ENCODE measurements at regions not wholly inside any gene's neighbourhood (a gene's known extent, or its start where the extent isn't known, plus 50 kb on each side); places are given as distances from the start of the nearest gene placed in this dataset.

DNA sequence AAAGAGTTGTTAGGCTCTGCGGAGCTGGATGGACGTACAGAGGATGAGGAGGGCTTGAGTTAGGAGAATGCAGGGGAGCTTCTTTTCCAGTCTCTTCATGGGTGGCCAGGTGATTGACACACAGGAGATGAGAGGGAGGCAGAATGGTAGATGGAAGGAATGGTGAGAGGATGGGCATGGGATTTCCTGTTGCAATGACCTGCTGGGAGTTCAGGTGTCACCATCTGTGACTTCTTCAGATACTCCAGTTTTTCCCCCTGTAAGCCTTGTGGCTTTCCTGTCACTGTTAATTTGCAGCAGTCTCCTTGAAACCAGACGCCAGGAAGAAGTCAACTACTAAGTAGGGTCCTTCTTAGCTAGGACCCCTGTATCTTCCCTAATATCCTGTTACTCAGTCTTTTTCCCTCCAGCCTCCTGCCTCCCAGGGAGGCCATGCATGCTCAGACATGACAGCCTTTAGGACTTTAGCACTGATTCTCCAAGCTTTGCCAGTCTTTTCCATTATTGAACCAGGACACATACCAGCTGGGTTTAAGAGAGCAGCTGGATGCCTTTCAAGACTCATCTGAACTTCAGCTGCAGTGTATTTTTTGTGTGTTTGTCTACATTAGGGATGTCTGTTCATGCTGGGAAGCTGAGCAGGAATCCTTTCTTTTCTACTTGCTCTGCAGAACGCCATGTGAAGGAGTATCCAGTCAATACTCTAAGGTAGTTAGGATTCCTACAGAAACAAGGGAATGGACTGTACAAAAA is 67.2 kb upstream of the CD180 start:
- no peaks in the 10 kb centered on the region; the same call in 1 of the 2 replicates for H3K4me1 ChIP-seq
- H3K36me3 ChIP-seq, result no peaks in the 10 kb centered on the region
- no peaks in the 10 kb centered on the region for H4K20me1 ChIP-seq
- no peak overlapping the region for H3K4me3 ChIP-seq
- H3K9me3 ChIP-seq, result no peaks in the 10 kb centered on the region
- H3K27ac ChIP-seq, result no peak overlapping the region
- TF ChIP-seq Cebpa-rat (IDR thresholded peaks at IDR 0.05), result no peak
- H3K4me2 ChIP-seq, result no peak overlapping the region
- no peak overlapping the region for H3K9ac ChIP-seq
- H3K27me3 ChIP-seq, result no peaks in the 10 kb centered on the region

DNA sequence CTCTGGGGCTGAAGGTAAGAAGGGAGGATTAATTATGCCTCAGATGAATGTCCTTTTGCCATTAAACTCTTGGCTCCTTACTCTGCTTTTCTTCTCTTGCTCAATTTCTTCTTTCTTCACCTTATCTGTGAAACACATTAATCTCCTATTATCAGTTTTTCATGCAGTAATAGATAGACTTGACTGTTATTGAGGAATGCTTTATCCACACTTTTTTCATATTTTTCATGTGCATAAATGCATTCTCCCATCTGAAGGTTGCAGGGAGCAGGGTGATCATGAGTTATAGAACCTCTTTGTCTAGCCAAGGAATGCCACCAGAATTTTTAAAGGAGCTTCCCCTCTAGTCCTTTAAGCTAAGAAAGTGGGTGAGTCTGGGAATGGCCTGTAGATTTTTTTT is 66.4 kb upstream of the CD180 start:
- H3K4me2 ChIP-seq, result no peak overlapping the region
- H3K27me3 ChIP-seq, result no peaks in the 10 kb centered on the region
- no peak overlapping the region for H3K9ac ChIP-seq
- no peak for TF ChIP-seq Cebpa-rat (IDR thresholded peaks at IDR 0.05)
- no peaks in the 10 kb centered on the region for H3K36me3 ChIP-seq
- H4K20me1 ChIP-seq, result no peaks in the 10 kb centered on the region
- no peaks in the 10 kb centered on the region; the same call in 1 of the 2 replicates for H3K4me1 ChIP-seq
- H3K4me3 ChIP-seq, result no peak overlapping the region
- no peaks in the 10 kb centered on the region for H3K9me3 ChIP-seq
- H3K27ac ChIP-seq, result no peak overlapping the region

DNA sequence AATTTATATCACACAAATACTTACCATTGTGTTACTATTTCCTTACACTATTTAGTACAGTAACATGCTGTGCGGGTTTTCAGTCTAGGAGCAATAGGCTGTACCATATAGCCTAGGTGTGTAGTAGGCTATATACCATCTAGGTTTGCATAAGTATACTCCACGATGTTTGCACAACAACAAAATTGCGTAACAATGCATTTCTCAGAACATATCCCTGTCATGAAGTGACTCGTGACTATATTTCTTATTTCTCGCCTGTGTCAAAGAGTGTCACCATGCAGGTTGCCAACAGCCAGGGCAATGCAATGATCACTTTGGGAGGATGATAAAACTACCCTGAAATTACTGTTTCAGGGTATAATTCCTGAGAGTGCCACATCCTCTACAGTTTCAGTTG is 65.6 kb upstream of the CD180 start:
- no peak overlapping the region for H3K27ac ChIP-seq
- no peak for TF ChIP-seq Cebpa-rat (IDR thresholded peaks at IDR 0.05)
- no peaks in the 10 kb centered on the region for H4K20me1 ChIP-seq
- no peaks in the 10 kb centered on the region for H3K27me3 ChIP-seq
- no peak overlapping the region for H3K4me2 ChIP-seq
- no peak overlapping the region for H3K9ac ChIP-seq
- no peaks in the 10 kb centered on the region for H3K36me3 ChIP-seq
- no peaks in the 10 kb centered on the region; the same call in 1 of the 2 replicates for H3K4me1 ChIP-seq
- H3K4me3 ChIP-seq, result no peak overlapping the region
- no peaks in the 10 kb centered on the region for H3K9me3 ChIP-seq

DNA sequence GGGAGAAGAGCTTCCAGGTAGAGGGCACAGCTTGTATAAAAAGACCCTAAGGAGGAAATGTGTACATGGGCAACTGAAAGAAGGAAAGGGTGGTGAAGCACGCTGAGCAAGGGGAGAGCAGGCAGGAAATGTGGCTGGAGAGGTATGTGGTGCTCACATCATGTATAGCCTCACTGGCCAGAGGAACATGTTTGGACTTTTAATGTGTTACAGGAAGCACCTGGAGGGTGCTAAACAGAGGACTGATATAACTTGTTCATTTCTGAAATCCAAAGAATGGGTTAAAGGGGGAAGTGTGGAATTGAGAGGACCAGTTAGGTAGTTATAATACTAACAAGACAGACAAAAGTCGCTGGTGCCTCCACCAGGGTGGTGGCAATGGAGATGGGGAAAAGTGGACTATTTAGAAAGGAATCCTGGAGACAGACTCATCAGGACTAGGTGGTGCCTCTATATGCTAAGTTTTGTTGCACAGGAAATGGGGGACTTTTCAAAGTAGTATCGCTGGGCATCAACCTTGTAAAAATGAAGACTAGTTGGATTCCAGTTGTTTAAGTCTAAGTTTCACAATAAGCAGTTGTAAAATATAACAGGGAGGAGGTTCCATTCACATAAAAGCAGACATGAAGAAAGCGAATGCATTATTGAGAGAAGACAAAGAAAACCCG is 63.1 kb upstream of the CD180 start:
- Histone ChIP-seq H3K36me3 (no peaks in the 10 kb centered on the region), H3K27me3 (no peaks in the 10 kb centered on the region), H4K20me1 (no peaks in the 10 kb centered on the region), H3K27ac (no peak overlapping the region), H3K4me1 (no peaks in the 10 kb centered on the region; the same call in 1 of the 2 replicates), H3K4me2 (no peak overlapping the region), H3K9ac (no peak overlapping the region), H3K9me3 (no peaks in the 10 kb centered on the region), H3K4me3 (no peak overlapping the region)
- no peak for TF ChIP-seq Cebpa-rat (IDR thresholded peaks at IDR 0.05)

DNA sequence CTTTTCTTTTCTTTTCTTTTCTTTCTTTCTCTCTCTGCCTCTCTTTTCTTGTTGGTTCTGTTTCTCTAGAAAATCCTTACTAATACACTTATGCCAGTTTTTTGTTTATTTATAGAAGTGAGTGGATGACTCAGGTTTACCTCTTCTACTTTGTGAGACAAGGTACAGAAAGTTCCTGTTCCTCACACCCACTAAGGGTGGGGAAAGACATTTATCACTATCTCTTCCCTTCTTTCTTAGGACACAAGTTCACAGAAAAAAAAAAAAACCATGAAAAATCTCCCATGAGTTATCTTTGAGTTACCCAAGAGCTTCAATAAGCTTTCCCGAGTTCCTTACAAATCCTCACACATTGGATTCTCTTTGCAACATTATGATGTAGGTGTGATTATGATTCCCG is 60.9 kb upstream of the CD180 start:
- H3K4me1 ChIP-seq, result no peaks in the 10 kb centered on the region; the same call in 1 of the 2 replicates
- no peak for TF ChIP-seq Cebpa-rat (IDR thresholded peaks at IDR 0.05)
- no peaks in the 10 kb centered on the region for H4K20me1 ChIP-seq
- no peaks in the 10 kb centered on the region for H3K27me3 ChIP-seq
- H3K4me2 ChIP-seq, result no peak overlapping the region
- no peak overlapping the region for H3K4me3 ChIP-seq
- H3K9ac ChIP-seq, result no peak overlapping the region
- H3K36me3 ChIP-seq, result no peaks in the 10 kb centered on the region
- no peak overlapping the region for H3K27ac ChIP-seq
- H3K9me3 ChIP-seq, result peaks cover 9% of the 10 kb centered on the region; the same call in 1 of the 2 replicates

DNA sequence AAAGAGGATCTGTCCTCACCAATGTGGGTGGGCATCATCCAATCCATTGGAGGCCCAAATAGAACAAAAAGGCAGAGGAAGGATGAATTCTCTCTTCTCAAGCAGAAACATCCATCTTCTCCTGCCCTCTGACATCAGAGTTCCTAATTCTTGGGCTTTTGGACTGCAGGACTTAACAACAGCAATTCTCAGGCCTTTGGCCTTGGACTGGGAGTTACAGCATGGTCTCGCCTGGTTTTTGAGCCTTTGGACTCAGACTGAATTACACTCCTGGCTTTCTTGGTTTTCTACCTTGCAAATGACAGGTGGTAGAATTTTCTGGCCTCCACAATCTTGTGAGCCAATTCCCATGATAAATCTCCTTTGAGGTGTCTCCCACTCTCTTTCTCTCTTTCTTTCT is 60.5 kb upstream of the CD180 start:
- H3K36me3 ChIP-seq, result no peaks in the 10 kb centered on the region
- no peak overlapping the region for H3K9ac ChIP-seq
- H3K9me3 ChIP-seq, result peaks cover 9% of the 10 kb centered on the region; the same call in 1 of the 2 replicates
- no peak for TF ChIP-seq Cebpa-rat (IDR thresholded peaks at IDR 0.05)
- H3K27ac ChIP-seq, result no peak overlapping the region
- H3K4me3 ChIP-seq, result no peak overlapping the region
- H4K20me1 ChIP-seq, result no peaks in the 10 kb centered on the region
- no peaks in the 10 kb centered on the region for H3K27me3 ChIP-seq
- H3K4me2 ChIP-seq, result no peak overlapping the region
- H3K4me1 ChIP-seq, result no peaks in the 10 kb centered on the region; the same call in 1 of the 2 replicates

DNA sequence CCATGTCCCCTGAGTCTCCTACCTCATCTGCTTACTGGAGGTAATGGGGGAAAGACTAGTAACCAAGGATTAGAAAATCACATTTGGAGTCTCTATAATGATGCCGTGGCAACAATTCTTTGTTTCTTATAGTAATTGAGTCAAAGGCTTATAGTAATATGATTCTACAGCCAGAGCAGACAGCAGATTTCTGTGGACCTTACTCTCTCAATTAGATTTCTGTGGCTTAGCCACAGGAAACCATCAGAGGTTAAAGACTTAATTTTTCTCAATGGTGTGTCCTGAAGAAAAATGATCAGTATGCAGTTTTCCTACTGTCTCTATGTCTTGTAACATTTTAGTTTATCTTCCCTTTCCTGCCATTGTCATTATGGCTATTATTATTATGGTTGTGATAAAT is 59.3 kb upstream of the CD180 start:
- TF ChIP-seq Cebpa-rat (IDR thresholded peaks at IDR 0.05), result no peak
- peaks cover 9% of the 10 kb centered on the region; the same call in 1 of the 2 replicates for H3K9me3 ChIP-seq
- H3K36me3 ChIP-seq, result no peaks in the 10 kb centered on the region
- H3K4me3 ChIP-seq, result no peak overlapping the region
- H4K20me1 ChIP-seq, result no peaks in the 10 kb centered on the region
- H3K27me3 ChIP-seq, result no peaks in the 10 kb centered on the region
- H3K9ac ChIP-seq, result no peak overlapping the region
- H3K4me2 ChIP-seq, result no peak overlapping the region
- H3K27ac ChIP-seq, result no peak overlapping the region
- H3K4me1 ChIP-seq, result no peaks in the 10 kb centered on the region; the same call in 1 of the 2 replicates

DNA sequence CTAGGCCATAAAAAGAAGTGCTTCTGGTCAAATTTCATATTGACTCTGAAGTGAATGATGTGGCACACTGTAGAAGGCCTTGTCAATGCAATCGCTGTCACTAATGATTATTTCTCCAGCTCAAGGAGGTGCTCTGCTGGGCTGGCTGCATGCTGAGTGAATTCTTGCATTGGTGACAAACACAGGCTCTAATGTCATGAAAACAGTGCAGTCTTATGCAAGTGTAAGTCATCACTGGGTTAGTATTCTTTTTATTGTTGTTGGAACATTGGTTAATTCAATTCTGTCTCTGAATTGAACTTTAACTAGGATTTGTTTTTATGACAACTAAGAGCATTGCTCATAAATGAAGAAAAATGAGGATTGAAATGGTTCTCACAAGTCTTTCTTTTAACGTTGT is 57.3 kb upstream of the CD180 start:
- H3K4me1 ChIP-seq, result peaks cover 3% of the 10 kb centered on the region; the same call in 1 of the 2 replicates
- H3K27me3 ChIP-seq, result no peaks in the 10 kb centered on the region
- no peak for TF ChIP-seq Cebpa-rat (IDR thresholded peaks at IDR 0.05)
- no peak overlapping the region for H3K4me3 ChIP-seq
- H3K4me2 ChIP-seq, result no peak overlapping the region
- no peak overlapping the region for H3K9ac ChIP-seq
- H4K20me1 ChIP-seq, result no peaks in the 10 kb centered on the region
- no peaks in the 10 kb centered on the region for H3K36me3 ChIP-seq
- peaks cover 9% of the 10 kb centered on the region; the same call in 1 of the 2 replicates for H3K9me3 ChIP-seq
- H3K27ac ChIP-seq, result no peak overlapping the region

DNA sequence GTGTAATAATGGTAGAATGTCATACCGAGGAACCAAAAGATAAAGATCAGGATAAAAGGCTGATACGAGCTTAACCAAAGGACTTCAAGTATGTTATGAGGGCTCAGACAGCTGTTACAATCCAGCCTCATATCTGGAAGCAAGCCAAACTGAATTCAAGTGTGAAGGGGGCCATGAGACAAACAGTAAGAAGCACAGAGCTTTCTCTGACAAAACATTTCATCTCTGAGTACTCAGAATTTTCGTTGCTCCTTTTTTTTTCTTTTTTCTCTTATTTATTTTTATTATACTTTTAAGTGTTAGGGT is 52.9 kb upstream of the CD180 start:
- H3K9me3 ChIP-seq, result peaks cover 9% of the 10 kb centered on the region; the same call in 1 of the 2 replicates
- peaks cover 12% of the 10 kb centered on the region; the same call in 1 of the 2 replicates for H3K4me1 ChIP-seq
- H3K36me3 ChIP-seq, result no peaks in the 10 kb centered on the region
- no peak overlapping the region for H3K4me3 ChIP-seq
- H4K20me1 ChIP-seq, result no peaks in the 10 kb centered on the region
- H3K9ac ChIP-seq, result no peak overlapping the region
- H3K4me2 ChIP-seq, result no peak overlapping the region
- TF ChIP-seq Cebpa-rat (IDR thresholded peaks at IDR 0.05), result no peak
- H3K27me3 ChIP-seq, result no peaks in the 10 kb centered on the region
- H3K27ac ChIP-seq, result no peak overlapping the region

All from BLaER1 (cell line).